Ascending aorta (tissue), 2 donors: ENCODE measurements at regions not wholly inside any gene's neighbourhood (a gene's known extent, or its start where the extent isn't known, plus 50 kb on each side); places are given as distances from the start of the nearest gene placed in this dataset.
A peak's percentile ranks its signal among the peaks of the same experiment; 100 is the strongest.

Source experiments
- DNase-seq, 2 donors: peaks; one replicate each; pipeline ENCODE4 v3.0.0-alpha.2; 2019; ENCODE audit warnings: low spot score in 2 of 2
- H3K27ac ChIP-seq, 2 donors: fragments of 200-600 bp; sonication (generic); one replicate each; pipeline ENCODE4 v1.5.1; 2016 to 2017; ENCODE audit warnings: mild to moderate bottlenecking in 1 of 2
- H3K27me3 ChIP-seq: fragments of 200-600 bp; sonication (generic); one replicate; pipeline ENCODE4 v1.5.1; 2017
- H3K36me3 ChIP-seq, 2 donors: fragments of 200-600 bp; sonication (generic); one replicate each; pipeline ENCODE4 v1.5.1; 2016
- H3K4me1 ChIP-seq, 2 donors: fragments of 200-600 bp; sonication (generic); one replicate each; pipeline ENCODE4 v1.5.1; 2016 to 2017; ENCODE audit warnings: mild to moderate bottlenecking in 1 of 2
- H3K4me3 ChIP-seq, 2 donors: fragments of 200-600 bp; sonication (generic); one replicate each; pipeline ENCODE4 v1.5.1; 2016 to 2017; ENCODE audit warnings: mild to moderate bottlenecking in 1 of 2
- H3K9me3 ChIP-seq, 2 donors: fragments of 200-600 bp; sonication (generic); one replicate each; pipeline ENCODE4 v1.5.1; 2016
- CTCF ChIP-seq, 3 experiments: fragments of 200-600 bp in 2 of 3; fragments of 450-650 bp in 1 of 3; sonication (generic) in 2 of 3; IDR thresholded peaks; one replicate each; pipeline ENCODE4 v1.5.1; 2016 to 2019; ENCODE audit warnings: antibody characterized with exemption in 3 of 3, mild to moderate bottlenecking in 1 of 3, moderate library complexity in 1 of 3
- intact Hi-C: fragments of 100-400 bp; cut with DNase I; formaldehyde crosslinking; loops from one replicate; pipeline ENCODE4 v1.15.1; 2023

GRCh38 chr1:238652346-238652968 lies 733.9 kb upstream of the CHRM3 start:
- Histone ChIP-seq H3K9me3 (no peaks in the 10 kb centered on the region), H3K36me3 (no peaks in the 10 kb centered on the region), H3K27me3 (no peaks in the 10 kb centered on the region), H3K27ac (no peak overlapping the region), H3K4me1 (no peaks in the 10 kb centered on the region), H3K4me3 (no peak overlapping the region)
- intact Hi-C loops, result no loop called here
- DNase-seq, result no peak
- no peak for TF ChIP-seq CTCF (IDR thresholded peaks at IDR 0.05)

- no peaks in the 10 kb centered on the region for H3K4me1 ChIP-seq
- no peaks in the 10 kb centered on the region for H3K27me3 ChIP-seq
- DNase-seq, result no peak
- intact Hi-C loops, result no loop called here
- H3K4me3 ChIP-seq, result no peak overlapping the region
- H3K9me3 ChIP-seq, result no peaks in the 10 kb centered on the region
- H3K27ac ChIP-seq, result no peak overlapping the region
- no peaks in the 10 kb centered on the region for H3K36me3 ChIP-seq
- no peak for TF ChIP-seq CTCF (IDR thresholded peaks at IDR 0.05)
Measured at GRCh38 chr1:238649200-238649599, 737.2 kb upstream of the CHRM3 start.

GRCh38 chr1:238648751-238649150 lies 737.6 kb upstream of the CHRM3 start:
- H3K9me3 ChIP-seq, result no peaks in the 10 kb centered on the region
- no peak overlapping the region for H3K4me3 ChIP-seq
- H3K4me1 ChIP-seq, result no peaks in the 10 kb centered on the region
- no peak overlapping the region for H3K27ac ChIP-seq
- TF ChIP-seq CTCF (IDR thresholded peaks at IDR 0.05), result no peak
- no peaks in the 10 kb centered on the region for H3K27me3 ChIP-seq
- intact Hi-C loops, result no loop called here
- no peak for DNase-seq
- no peaks in the 10 kb centered on the region for H3K36me3 ChIP-seq

GRCh38 chr1:238648296-238648695 lies 738.1 kb upstream of the CHRM3 start:
- Histone ChIP-seq H3K27ac (peak overlapping the region in 1 of 2 donors; percentile 6), H3K4me3 (no peak overlapping the region), H3K9me3 (no peaks in the 10 kb centered on the region), H3K4me1 (no peaks in the 10 kb centered on the region), H3K27me3 (no peaks in the 10 kb centered on the region), H3K36me3 (no peaks in the 10 kb centered on the region)
- no peak for DNase-seq
- TF ChIP-seq CTCF (IDR thresholded peaks at IDR 0.05), result no peak
- intact Hi-C loops, result no loop called here

GRCh38 chr1:238647877-238648276 lies 738.5 kb upstream of the CHRM3 start:
- no peaks in the 10 kb centered on the region for H3K36me3 ChIP-seq
- H3K4me3 ChIP-seq, result no peak overlapping the region
- no peak for TF ChIP-seq CTCF (IDR thresholded peaks at IDR 0.05)
- no peaks in the 10 kb centered on the region for H3K4me1 ChIP-seq
- DNase-seq, result no peak
- no peaks in the 10 kb centered on the region for H3K9me3 ChIP-seq
- no peaks in the 10 kb centered on the region for H3K27me3 ChIP-seq
- peak overlapping the region in 1 of 2 donors; percentile 6 for H3K27ac ChIP-seq
- intact Hi-C loops, result no loop called here

- Histone ChIP-seq H3K36me3 (no peaks in the 10 kb centered on the region), H3K27me3 (no peaks in the 10 kb centered on the region), H3K9me3 (no peaks in the 10 kb centered on the region), H3K27ac (peak overlapping the region in 1 of 2 donors; percentile 3), H3K4me3 (peak overlapping the region in 1 of 2 donors; percentile 24), H3K4me1 (no peaks in the 10 kb centered on the region)
- TF ChIP-seq CTCF (IDR thresholded peaks at IDR 0.05), result no peak
- DNase-seq, result no peak
- intact Hi-C loops, result no loop called here
Measured at GRCh38 chr1:238642231-238642630, 744.1 kb upstream of the CHRM3 start.
